Motor neuron (in vitro differentiated cells): ENCODE measurements at regions not wholly inside any gene's neighbourhood (a gene's known extent, or its start where the extent isn't known, plus 50 kb on each side); places are given as distances from the start of the nearest gene placed in this dataset.

ENCODE experiments used
- ATAC-seq, 8 experiments: fragments of 200-7000 bp; cut with Tn5 transposase; replicated peaks in 6 of 8; 2 replicates each; pipeline ENCODE4 v1.8.0; 2021; ENCODE audit warnings: mild to moderate bottlenecking in 8 of 8, moderate library complexity in 8 of 8
- H3K27ac ChIP-seq, 2 donors: fragments of 250-450 bp; sonication (Bioruptor Pico); 2 replicates each; pipeline ENCODE4 v1.9.0; 2021; ENCODE audit warnings: antibody characterized with exemption in 2 of 2, mild to moderate bottlenecking in 2 of 2, moderate library complexity in 1 of 2
- H3K4me1 ChIP-seq, 2 donors: fragments of 250-450 bp; sonication (Bioruptor Pico); replicated peaks in 1 of 2; 2 replicates each; pipeline ENCODE4 v1.6.1; 2021; ENCODE audit warnings: antibody characterized with exemption in 2 of 2, mild to moderate bottlenecking in 2 of 2, moderate library complexity in 1 of 2
- H3K4me3 ChIP-seq, 5 donors: fragments of 250-450 bp; sonication (Bioruptor Pico); 2 replicates each; pipeline ENCODE4 v1.9.0; 2021; ENCODE audit warnings: antibody characterized with exemption in 5 of 5, mild to moderate bottlenecking in 5 of 5, moderate library complexity in 4 of 5
- WGBS, 10 experiments: fragments of 450-650 bp; shearing (Covaris generic); methylation state at CpG; one replicate each; pipeline ENCODE4 v1.0.0; 2022; 5-methylcytosine and 5-hydroxymethylcytosine counted together
- in situ Hi-C, 9 experiments: fragments of 400-800 bp; cut with MboI; loops; one replicate each; pipeline ENCODE4 v1.15.0; 2021; ENCODE audit warnings: low sequenced_read_pairs in 9 of 9, low pct_unique_long_range_greater_than_20kb in 2 of 9; ENCODE audit not compliant: unreplicated experiment in 9 of 9

DNA sequence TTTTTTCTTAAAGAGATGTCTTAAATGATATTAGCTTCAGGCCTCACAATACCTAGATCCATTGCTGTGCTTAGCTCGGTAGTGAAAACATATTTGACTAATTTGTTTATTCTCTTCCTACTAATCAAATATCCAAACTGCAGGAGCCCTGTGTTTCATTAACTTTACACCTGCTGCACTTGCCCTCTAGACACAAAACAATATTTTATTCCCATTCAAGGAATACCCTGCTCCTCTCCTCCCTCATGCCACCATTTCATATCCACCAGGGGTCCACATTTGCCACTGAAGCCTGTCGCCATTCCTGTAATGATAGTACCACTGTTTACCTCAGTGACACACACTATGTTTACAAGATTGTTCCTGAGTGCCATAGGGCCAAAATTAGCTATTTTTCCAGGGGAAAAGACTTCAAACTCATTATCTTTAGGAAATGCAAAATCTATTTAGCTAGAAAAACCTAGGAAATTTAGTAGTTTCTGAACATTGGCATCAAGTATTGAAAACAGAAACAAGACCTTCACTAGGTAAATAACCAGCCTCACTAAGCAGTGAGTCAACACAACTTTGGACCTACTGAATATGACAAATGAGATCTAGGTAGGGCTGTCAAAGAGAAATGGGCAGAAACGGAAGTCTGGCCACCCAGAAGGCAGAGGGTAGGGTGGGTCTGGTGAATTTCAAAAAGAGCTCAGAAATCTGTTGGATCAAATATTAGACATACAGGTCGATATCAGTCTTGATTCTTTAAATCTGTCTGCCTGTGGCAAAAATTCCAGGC lies 134.6 kb upstream of the KCNK1 start:
- H3K27ac ChIP-seq = no peak overlapping the region
- no peak for ATAC-seq
- no peak overlapping the region for H3K4me3 ChIP-seq
- peaks cover 0 to under 1% of the 10 kb centered on the region in 2 donors for H3K4me1 ChIP-seq
- WGBS, 10 experiments = 10 to 80% (median 64%) methylated on average over 1 to 4 of the region's 4 CpGs
- in situ Hi-C loops = no loop called here

DNA sequence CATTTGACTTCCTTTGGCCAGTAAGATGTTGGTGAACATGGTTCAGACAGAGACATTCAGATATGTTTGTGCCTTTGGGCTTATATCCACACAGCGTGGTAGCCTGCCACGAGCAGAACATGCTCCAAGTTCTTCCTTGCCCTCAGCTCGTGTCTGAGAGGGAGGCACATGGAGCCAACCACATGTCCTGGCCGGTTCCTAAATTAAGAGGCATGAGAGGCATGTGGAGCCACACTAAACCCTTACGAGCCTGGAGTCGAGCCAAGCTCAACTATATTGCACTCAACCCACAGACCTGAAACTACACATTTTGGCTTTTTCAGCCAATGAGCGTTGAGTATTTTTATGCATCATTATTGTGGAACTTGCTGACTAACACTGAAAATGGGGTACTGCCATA lies 133.7 kb upstream of the KCNK1 start:
- no peaks in the 10 kb centered on the region for H3K4me1 ChIP-seq

DNA sequence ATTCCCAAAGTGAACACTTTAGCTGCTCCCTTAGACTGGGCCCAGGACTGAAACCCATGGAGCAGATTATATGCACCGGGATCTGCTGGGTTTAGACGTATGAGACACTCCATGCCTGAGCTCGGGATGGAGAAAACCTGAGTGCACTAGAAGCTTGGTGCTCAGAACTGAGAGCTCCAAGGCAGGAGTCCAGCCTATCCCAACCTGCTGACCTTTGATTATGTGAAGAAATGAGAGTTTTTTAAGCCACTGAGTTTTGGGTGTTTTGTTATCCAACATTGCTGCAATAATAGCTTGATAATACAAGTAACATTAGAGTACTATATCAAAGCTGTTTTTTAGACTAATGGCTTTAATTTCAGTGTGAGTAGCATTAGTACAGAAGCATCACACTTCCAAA lies 131.5 kb upstream of the KCNK1 start:
- H3K4me1 ChIP-seq = no peaks in the 10 kb centered on the region
- ATAC-seq = no peak
- no peak overlapping the region for H3K4me3 ChIP-seq
- H3K27ac ChIP-seq = no peak overlapping the region
- in situ Hi-C loops = no loop called here
- WGBS, 10 experiments = 10 to 96% (median 84%) methylated on average over 2 to 3 of the region's 3 CpGs; no CpG with 5 or more reads in 5 of the 10 experiments

More for the DNA sequence above, 133.7 kb upstream of the KCNK1 start:
- H3K4me3 ChIP-seq = no peak overlapping the region
- 32 to 100% (median 83%) methylated on average over 1 to 7 of the region's 7 CpGs; no CpG with 5 or more reads in 4 of the 10 experiments for WGBS, 10 experiments
- H3K27ac ChIP-seq = no peak overlapping the region
- ATAC-seq = no peak
- in situ Hi-C loops = no loop called here

DNA sequence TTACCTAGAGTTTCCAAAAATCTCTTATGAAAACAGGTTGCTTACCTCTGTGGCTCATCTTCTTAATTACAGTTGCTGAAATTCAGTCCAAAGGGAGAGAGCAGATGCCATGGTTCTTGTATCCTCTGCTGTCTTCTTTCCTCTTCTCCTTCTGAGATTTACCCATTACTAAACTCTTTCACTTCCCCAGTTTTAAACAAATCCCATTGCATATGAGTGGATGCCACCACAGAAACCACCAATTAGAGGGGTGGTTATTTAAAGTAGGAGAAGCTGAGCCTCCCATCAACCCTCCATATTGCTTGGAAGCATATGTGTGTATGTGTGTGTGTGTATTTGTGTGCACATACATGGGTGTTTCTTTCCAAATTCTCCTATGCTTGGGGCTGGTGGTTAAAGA lies 128.5 kb upstream of the KCNK1 start:
- in situ Hi-C loops = no loop called here
- ATAC-seq = no peak
- Histone ChIP-seq H3K4me1 (no peaks in the 10 kb centered on the region), H3K27ac (no peak overlapping the region), H3K4me3 (no peak overlapping the region)

DNA sequence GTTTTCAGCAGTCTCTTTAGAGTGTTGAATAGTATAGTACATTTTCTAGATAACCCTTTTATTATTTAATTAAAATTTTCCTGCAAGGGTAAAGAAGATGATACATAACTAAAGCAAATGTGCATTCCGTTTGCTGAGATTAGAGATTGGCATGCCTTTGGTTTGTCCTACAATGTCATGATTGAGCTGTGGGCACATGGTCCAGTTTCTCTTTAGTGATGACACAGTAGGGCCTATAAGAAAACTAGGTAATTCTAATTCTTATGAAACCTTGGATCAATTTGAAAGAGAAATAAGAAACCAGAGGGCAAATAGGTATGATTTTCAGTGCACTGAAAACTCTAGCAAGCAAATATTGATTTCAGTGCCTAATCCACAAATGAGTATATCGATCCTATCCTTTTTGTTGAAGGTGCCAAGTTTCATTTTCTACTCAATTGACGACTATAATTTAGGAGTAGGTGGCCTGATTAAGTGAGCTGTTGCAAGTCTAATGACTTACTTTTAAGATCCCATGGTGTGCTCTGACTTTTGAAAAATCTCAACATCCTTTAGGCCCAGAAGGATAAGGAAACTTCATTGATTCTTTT lies 128.0 kb upstream of the KCNK1 start:
- Histone ChIP-seq H3K27ac (no peak overlapping the region), H3K4me1 (no peaks in the 10 kb centered on the region), H3K4me3 (no peak overlapping the region)
- no peak for ATAC-seq
- in situ Hi-C loops = no loop called here
- 0 to 83% (median 44%) methylated on average over 1 to 3 of the region's 3 CpGs for WGBS, 10 experiments

DNA sequence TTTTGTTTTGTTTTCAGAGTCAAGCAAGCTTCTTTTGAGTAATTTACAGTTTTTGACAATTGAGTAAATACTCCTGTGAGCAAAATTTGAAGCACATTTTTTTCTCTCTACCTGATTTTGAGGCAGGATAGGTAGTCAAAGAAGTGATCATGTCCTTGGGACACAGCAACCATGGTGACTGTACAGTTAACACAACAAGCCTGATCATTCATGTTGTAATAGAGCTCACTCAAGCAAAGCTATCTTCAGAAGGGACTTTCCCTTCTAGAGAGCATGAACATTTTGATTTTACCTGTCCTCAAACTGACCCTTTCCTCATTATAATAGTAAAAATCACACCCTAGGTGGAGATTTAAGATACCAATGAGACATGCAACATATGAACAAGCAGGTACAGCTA lies 126.5 kb upstream of the KCNK1 start:
- H3K4me1 ChIP-seq = no peaks in the 10 kb centered on the region
- no peak for ATAC-seq
- H3K4me3 ChIP-seq = no peak overlapping the region
- in situ Hi-C loops = no loop called here
- H3K27ac ChIP-seq = no peak overlapping the region

DNA sequence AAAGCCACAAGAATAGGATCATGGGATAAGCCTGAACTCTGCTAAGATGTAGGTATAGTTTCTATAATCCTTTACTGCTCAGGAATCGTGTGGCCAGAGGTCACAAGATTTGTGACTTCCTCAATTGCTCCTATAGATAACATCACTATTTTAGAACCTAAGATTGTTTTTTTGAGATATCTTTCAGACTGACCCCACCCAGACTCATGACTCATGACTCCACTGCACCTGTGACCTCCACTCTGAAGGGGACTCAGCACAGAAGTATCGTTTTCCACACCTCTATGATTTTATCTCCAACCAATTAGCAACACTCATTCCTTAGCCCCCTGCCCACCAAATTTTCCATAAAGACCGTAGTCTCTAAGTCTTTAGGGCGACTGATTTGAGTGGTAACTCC lies 124.5 kb upstream of the KCNK1 start:
- Histone ChIP-seq H3K27ac (no peak overlapping the region), H3K4me3 (no peak overlapping the region), H3K4me1 (no peaks in the 10 kb centered on the region)
- in situ Hi-C loops = no loop called here
- no peak for ATAC-seq
- 18 to 97% (median 80%) methylated on average over 1 to 4 of the region's 4 CpGs; no CpG with 5 or more reads in 3 of the 10 experiments for WGBS, 10 experiments

DNA sequence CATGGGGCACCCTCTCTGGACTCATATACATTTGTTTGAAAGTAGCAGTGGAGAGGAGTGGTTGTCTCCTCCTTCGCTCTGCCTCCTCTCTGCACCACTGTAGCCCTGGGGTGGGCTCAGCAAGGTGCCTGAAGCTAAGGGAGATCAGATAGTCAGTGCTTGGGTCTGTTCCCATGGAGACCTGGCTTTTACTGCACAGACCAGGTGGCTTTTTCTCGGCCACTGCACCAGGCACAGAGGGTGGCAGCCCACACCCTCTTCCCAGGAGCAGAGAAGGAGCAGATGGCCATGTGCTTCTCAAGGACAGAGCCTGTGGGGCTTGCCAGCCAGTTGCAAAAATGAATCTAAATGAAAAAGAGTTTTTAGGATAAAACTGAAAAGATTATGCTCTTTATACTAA lies 123.4 kb upstream of the KCNK1 start:
- in situ Hi-C loops = no loop called here
- 0 to 80% (median 40%) methylated on average over 1 to 2 of the region's 2 CpGs; no CpG with 5 or more reads in 3 of the 10 experiments for WGBS, 10 experiments
- Histone ChIP-seq H3K27ac (no peak overlapping the region), H3K4me1 (no peaks in the 10 kb centered on the region), H3K4me3 (no peak overlapping the region)
- ATAC-seq = no peak

DNA sequence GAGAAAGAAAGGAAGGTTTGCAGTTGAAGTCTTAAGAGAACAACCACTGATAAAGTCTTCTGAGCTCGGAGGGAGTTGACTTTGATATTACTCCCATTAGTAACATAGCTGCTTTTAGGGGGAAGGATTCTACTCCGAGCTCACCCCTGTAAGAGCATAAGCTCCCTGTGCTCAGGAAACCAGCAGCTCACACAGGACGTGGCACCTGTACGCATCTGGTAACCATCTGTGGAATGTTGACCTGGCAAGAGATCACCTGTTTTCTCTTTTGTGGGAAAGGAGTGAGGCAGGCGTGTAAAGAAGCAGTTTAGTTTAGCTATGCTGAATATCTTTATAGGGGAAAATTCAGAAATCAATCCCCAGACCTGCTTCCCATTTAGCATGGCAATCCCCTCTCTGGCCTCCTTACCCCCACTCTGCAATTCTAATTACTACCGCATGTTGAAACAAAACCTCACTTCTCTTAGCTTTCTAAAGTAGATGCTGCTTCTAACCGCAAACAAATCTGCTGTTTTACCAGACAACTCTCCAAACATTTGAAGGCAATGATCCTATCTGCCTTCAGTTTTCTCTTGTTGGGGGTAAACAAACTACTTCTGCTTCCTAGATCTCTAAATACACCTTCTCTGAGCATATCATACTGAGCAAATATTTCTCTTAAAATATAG lies 121.8 kb upstream of the KCNK1 start:
- no peak for ATAC-seq

DNA sequence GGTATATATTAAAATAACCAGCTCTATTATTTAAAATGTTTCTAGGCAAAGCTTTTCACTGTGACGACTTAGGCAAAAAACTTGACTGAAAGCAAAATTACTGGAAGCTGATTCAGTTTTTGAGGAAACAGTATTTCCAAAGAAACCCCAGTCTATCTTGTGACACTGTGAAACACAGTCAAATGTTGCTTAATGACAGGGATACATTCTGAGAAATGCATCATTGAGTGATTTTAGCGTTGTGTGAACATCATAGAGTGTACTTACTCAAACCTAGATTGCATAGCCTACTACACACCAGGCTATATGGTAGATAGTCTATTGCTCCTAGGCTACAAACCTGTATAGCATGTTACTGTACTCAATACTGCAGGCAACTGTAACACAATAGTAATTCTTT lies 116.9 kb upstream of the KCNK1 start:
- in situ Hi-C loops = no loop called here
- WGBS, 10 experiments = 0 to 93% (median 68%) methylated on average over 2 of the region's 2 CpGs; no CpG with 5 or more reads in 3 of the 10 experiments
- H3K4me1 ChIP-seq = no peaks in the 10 kb centered on the region
- H3K4me3 ChIP-seq = no peak overlapping the region
- H3K27ac ChIP-seq = no peak overlapping the region
- ATAC-seq = no peak

More for the DNA sequence above, 121.8 kb upstream of the KCNK1 start:
- in situ Hi-C loops = no loop called here
- Histone ChIP-seq H3K4me3 (no peak overlapping the region), H3K27ac (no peak overlapping the region), H3K4me1 (no peaks in the 10 kb centered on the region)
- 0 to 100% (median 53%) methylated on average over 1 to 7 of the region's 7 CpGs for WGBS, 10 experiments

DNA sequence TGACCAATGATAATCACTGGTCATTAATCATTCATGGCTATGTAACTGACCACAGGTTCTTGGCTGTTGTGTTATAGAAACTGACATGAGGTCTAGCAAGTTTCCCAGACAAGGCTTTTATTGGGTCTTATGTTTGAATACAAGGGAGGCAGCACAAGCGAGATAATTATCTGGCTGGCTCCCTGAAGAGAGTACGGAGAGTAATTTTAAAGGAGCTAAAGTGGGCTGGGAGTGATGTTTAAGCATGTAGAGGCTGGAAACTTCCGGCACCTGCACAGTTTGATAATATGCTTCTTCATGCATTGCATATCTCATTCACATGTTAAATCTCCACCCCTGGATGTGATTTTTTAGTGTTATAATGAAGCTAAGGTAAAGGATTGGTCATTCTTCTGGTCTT lies 116.2 kb upstream of the KCNK1 start:
- in situ Hi-C loops = no loop called here
- 8 to 100% (median 79%) methylated on average over 1 to 3 of the region's 3 CpGs for WGBS, 10 experiments
- H3K4me3 ChIP-seq = no peak overlapping the region

DNA sequence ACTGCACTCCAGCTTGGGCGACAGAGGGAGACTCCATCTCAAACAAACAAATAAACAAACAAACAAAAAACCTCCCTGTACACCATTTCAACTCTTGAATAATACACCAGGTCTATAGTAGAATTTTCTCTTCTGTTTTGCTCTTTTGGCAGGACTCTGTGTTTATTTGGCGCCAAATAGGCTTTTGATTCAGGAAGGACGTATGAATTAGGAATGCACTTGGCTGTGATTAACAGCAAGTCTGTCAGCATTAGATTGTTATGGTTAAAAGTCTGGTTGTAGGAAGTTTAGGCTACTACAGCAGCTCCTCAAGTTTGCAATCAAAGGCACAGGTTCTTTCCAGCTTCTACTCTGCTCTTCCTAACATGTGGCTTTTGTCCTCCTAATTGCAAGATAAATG lies 113.8 kb upstream of the KCNK1 start:
- Histone ChIP-seq H3K27ac (no peak overlapping the region), H3K4me1 (peaks cover 2 to 6% of the 10 kb centered on the region in 2 donors), H3K4me3 (no peak overlapping the region)
- no peak for ATAC-seq
- WGBS, 10 experiments = 0 to 100% (median 83%) methylated on average over 1 to 3 of the region's 3 CpGs; no CpG with 5 or more reads in 2 of the 10 experiments
- in situ Hi-C loops = no loop called here

More for the DNA sequence above, 116.2 kb upstream of the KCNK1 start:
- no peak for ATAC-seq
- Histone ChIP-seq H3K4me1 (no peaks in the 10 kb centered on the region), H3K27ac (no peak overlapping the region)

DNA sequence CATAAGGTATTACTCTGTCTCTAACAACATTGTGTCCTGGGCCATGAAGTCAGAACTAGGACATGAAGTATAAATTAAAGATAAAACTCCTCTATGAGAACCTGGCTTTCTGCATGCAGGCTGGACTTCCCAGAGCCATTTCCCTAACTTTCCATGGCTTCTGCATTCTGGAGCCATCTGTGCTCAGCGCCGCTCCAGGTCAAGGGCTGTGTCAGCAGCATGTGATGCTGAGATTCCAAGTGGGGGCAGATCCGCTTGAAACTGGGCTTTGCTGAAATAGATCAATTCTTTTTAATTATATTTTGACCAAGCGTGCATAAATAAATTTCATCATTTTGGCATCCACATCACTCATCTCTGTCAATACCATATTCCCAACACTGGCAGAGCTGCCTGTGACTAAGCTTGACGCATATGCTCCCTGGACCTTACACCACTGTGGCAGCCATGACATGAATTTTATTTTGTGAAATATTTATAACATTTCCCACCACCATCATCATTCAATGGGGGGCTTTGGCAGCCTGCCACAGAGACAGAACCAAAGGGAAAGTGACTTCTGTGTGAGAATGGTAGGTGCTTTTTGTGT lies 110.4 kb upstream of the KCNK1 start:
- peak overlapping the region in 1 of 2 donors; percentile 39 for H3K27ac ChIP-seq
- WGBS, 10 experiments = 0 to 100% (median 79%) methylated on average over 1 to 5 of the region's 5 CpGs; no CpG with 5 or more reads in 2 of the 10 experiments
- peaks cover 2 to 6% of the 10 kb centered on the region in 2 donors for H3K4me1 ChIP-seq
- in situ Hi-C loops = no loop called here
- ATAC-seq = peak in 5 of 8 experiments; percentile 70 to 98 (median 96)
- no peak overlapping the region for H3K4me3 ChIP-seq
